GM19397 (cell line): ENCODE measurements at regions not wholly inside any gene's neighbourhood (a gene's known extent, or its start where the extent isn't known, plus 50 kb on each side); places are given as distances from the start of the nearest gene placed in this dataset.
"Not testable (repeated sequence)": the region's sequence is repeated elsewhere in the genome, so short reads cannot be mapped to it uniquely, and the experiment has no call there.

Experiments
- ATAC-seq: cut with Tn5 transposase; IDR thresholded peaks from one replicate; pipeline ENCODE4 v1.9.1; 2021; ENCODE audit warnings: mild to moderate bottlenecking, moderate library complexity; ENCODE audit not compliant: unreplicated experiment

DNA sequence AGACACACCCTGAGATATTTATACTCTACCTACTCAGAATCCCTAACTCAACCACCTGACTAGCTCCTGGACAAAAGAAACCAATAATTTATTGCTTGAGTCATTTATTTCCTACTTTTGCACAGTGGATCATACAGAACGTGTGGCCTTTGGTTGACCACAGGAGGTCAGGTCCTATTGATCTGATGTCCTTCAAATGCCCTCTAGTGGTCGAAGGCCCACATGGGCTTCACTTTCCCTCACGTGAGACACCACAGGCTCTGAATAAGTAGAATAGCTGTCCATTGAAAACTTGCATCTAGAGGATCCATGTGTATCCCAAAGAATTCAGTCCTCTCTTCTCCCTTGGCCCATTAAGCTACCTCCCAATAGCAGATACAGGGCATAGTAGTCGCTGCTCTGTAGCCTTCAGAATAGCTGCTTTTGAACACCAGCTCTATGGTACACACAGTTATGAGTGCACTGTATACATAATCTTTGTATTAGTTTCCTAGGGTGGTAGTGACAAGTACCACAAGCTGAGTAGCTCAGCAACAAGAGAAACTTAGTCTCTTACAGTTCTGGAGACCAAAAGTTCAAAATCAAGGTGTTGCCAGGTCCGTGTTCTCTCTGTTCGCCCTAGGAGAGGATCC is 177.6 kb upstream of the SMARCA2 start:
- ATAC-seq: no peak

DNA sequence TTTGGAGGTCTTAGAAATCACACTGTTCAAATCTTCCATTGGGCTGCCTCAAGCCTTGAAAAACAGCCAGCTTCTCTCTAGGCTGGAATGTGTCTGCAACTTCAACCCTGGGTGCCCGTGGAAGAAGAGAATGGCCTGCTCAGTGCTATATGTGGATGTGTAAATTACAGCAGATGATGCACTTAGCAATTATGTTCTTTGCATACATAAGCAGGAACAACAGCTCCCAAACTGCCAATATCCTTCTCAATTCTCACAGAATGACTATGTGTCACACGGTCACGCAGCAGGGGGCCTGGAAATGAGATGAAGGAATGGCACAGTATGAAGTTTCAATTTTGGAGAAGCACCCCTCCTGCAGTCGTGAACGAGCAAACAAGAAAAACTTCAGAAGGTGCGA is 175.2 kb upstream of the SMARCA2 start:
- no peak for ATAC-seq

DNA sequence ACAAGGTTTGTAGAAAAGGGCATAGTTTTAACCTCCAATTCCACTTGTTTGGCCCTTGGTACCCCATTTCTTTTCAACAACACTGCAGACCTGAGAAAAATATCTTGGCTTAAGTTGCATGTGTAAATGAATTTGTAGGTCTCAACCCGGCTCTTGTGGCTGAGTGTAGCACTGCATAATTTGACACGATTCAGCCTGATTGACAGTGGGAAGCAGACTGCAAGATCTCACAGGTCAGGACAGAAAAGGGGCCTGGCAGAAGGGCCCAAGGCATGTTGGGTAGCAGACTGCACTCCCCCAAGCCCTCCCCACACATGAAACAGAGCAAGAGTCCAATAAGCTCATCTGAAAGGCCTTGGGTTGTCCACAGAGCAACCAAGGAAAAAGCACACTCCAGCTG is 169.7 kb upstream of the SMARCA2 start:
- ATAC-seq: no peak

DNA sequence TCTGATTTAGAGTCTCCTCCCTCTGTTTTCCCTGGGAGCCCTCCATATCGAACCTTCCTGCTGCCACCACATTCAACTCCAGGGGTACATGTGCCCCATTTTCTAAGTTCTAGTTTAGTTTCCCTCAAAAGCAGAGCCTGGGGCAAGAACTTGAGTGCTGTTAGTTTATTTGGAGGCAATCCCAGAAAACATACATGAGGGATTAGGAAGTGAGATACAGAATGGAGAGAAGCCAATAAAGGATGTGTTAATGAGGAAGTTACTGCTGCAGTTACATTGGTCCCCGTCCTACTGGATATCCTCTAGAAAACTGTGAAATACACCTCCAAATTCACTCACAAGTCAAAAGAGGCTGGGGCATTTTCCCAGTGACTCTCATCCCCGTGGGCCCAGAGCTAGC is 159.4 kb upstream of the SMARCA2 start:
- ATAC-seq: no peak

DNA sequence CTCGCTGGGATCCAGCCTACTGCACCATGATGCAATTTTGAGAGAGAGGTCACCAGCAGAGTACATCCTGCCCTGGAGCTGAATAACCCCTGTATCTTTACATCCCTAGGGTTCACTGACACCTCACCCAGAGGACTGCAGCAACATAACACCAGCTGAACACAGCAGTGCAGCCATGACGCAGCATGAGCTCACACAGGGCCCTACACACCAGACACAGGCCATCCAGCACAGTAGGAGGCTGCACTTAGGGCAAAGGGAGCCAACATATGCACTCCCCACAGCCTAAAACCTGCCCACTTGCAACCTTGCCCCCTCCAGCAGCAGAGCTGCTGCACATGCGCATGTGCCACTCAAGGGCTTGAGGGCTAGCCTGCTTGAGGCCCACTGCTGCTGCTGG is 157.3 kb upstream of the SMARCA2 start:
- no peak for ATAC-seq

DNA sequence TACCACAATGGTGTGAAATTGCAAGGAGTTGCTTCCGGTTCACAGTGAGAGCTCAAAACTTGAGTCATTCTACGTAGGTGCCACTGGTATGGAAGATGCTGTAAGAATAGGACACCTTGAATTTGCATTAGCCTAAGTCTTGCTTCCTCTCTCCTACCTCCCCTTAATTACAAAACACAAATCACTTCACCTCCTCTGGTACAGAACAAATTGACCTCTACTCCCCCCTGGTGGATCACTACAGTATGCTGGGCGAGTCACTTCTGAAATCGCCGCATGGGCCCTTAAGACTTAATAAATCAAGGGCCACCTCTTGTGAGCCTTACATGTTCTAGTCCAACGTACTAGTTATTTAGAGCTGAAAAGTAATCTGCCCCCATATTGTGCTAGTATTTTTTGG is 145.3 kb upstream of the SMARCA2 start:
- ATAC-seq: peak; percentile 76

DNA sequence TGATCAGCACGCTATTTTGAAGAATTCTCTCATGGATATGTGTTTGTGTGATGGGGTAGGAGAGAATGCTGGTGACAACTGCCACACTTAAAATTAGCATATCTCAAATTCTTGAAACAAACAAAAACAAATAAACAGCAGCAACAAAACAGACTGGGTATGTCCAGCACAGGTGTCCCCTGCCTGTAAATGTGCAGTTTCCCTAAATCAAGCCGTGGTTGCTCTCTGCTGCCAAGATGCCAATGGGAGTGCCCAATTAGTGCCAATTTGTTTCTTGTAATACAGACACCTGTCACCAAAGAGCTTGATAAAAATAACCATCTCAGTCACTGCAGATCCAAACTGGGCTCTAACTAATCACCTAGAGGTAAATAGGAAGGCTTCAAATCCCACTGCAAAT is 144.2 kb upstream of the SMARCA2 start:
- no peak for ATAC-seq

DNA sequence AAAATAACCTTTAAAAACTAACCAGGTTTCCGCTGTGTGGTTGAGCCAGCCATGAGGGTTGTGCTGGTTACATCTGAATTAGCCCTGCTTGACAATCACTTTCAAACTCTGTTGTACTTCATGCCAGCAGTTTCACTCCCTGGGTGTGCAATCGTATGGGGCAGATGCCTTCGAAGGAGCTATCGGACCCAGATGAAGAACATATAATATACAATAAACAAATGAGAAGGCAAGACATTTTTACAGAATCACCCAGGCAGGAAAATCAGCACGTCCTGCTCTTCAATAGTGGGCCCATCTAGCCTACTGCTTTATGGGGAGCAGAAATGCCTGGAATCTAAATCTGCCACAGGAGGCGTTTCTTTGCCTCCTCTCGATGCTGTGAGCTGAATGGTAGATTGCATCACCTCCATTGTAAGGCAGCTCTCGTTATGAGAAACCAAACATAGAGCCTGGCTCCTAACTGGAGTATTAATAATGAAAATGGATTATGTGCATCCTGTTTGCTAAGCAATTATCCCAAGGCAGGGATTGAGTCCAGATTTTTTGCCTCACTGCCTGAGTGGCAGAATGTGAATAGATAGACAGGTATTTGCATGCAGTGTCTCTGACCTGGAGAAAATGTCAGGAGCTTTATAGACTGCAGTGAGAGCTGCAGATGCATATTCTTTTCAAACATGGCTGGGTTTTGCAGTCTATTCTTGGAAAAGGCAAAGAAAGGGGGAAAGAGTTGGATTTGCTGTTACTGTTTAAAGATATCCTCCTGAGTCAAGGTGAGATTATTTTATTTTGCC is 143.3 kb upstream of the SMARCA2 start:
- no peak for ATAC-seq

DNA sequence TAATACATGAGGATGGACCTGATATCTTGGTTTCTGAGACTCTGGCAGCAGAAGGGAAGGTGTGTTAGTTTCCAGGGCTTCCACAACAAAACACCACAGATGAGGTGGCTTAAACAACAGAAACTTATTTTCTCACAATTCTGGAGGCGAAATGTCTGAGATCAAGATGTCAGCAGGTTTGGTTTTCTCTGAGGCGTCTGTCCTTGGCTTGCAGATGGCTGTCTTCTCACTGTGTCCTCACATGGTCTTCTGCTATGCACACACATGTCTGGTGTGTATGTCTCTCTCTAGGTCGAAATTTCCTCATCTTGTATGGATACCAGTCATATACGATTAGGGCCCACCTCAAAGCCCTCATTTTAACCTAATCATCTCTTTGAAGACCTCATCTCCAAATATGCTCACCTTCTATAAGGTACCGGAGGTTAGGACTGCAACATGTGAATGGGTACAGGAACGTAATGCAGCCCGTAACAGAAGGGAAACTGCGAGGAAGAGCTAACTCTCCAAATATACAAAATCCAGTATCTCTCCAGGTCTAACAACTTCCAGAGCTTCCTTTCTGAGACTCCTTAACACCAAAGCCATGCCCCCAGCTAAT is 139.8 kb upstream of the SMARCA2 start:
- no peak for ATAC-seq

DNA sequence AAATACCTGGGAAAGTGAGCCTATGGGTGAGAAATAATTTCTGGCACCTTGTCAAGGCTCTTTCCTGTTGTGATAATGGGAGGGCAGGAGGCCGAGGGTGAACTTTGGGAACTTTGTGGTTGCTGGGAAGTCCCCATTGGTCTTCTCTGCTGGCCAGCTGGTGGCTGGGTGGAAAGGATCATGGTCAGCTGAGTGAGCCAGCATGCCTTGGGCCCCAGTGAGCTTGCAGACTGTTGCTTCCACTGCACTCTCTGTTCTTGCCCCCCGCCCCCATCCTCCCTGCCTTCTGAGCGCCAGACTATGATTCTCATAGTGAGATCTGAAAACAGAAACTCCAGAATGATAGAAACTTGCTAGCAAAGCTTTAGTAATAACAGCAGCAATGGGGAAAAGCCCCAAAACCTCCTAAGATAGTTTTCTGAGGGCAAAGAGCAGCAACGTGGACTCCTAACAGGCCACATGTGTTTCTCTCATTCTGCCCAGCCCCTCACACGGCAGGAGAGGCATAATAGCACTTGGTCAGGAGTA is 139.2 kb upstream of the SMARCA2 start:
- peak; percentile 59 for ATAC-seq

DNA sequence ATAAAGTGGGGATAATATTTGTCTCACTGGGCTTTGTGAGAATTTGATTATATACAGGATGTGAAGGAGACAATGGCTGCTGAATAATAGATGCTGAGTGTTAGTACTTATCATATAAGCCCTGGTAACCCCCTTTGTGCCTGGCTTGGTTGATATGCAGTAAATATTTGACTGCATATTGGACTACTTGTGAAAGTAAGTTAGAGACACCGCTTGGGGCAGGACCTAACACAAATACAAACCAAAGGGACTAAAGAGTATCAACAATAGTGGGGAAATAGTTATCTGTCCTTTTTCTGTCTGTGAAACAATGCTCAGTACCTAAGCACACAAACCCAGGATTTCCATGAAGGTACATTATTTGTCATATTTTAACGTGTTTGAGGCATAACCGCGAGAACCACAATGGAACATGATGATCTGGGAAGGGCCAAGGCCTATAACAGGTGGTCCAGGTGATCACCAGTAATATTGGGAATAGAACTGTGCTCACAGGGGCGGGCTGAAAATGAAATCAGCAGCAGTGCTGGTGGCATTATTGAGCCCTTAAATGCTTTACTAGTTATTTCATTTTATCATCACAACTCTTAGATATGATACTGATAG is 138.2 kb upstream of the SMARCA2 start:
- ATAC-seq: no peak

DNA sequence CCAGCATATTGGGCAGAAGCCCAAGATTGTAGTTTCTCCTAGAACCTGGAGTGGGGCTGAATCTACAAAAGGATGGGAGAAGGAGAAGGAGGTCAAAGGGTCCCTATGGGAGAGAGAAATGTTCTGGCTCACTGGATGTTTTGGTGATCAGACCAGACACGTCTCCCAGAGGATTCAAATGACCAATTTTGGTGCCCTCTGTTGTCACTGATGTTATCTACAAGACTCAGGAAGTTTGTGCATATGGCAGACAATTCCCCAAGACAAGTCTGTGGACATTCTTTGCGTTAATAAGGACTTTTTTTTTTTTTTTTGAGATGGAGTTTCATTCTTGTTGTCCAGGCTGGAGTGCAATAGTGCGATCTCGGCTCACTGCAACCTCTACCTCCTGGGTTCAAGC is 137.2 kb upstream of the SMARCA2 start:
- no peak for ATAC-seq

DNA sequence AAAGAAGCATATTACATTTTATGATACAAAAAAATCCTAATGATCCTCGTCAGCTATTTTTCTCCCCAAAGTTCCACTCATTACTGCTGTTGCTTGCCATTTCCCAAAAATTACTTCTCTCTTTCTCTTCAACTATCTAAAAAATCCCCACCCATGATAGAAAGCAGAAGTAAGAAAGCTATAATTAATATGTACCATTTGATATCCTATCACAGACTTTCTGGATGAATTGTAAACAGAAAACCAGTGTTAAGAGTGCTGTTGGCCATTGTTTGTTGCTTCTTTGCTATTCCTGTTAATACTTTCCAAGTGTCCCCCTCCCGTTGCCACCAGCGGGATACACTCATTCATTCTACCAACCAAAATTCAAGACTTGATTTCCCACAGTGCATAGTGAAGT is 136.3 kb upstream of the SMARCA2 start:
- ATAC-seq: no peak

DNA sequence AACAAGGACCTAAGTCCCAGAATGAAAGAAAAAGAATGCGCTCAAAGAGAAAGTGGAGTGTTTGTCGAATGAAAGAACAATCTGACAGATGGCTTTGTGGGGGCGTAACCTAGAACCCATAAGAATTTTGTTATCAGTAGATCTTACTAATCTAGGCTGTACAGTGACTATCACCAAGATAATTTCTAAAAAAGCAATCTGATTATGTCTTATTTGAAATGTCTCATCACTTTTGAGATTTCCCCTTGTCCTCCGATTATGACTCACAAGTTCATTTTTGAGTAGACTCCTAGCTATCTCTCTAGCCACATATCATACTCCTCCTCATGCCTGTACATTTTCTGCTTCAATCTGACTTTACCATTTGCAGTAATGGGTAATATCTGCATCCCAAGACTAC is 135.6 kb upstream of the SMARCA2 start:
- peak; percentile 31 for ATAC-seq

DNA sequence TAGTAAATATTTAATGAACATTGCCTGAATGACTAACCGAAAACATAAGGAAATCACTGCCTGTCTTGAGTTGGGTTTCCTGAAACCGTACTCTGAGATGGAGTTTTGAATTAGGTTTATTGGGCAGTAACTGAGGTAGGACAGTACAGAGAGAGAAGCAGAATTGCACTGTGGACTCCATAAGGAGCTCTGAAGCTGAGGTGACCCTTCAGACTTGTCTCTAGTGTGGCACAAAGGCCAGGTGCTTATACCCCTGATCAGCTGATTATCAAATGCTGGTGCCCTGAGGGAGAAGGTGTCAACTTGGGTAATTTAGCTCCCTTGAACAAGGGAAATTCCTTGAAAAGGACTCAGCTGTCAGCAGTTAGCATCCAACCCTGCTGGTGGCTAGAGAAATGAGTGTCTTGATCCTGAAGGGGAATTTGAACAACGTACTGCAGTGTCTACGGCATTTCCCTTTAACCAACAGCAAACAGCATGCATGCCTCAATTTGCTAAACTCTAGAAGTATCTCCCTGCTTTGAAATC is 135.0 kb upstream of the SMARCA2 start:
- ATAC-seq: no peak

DNA sequence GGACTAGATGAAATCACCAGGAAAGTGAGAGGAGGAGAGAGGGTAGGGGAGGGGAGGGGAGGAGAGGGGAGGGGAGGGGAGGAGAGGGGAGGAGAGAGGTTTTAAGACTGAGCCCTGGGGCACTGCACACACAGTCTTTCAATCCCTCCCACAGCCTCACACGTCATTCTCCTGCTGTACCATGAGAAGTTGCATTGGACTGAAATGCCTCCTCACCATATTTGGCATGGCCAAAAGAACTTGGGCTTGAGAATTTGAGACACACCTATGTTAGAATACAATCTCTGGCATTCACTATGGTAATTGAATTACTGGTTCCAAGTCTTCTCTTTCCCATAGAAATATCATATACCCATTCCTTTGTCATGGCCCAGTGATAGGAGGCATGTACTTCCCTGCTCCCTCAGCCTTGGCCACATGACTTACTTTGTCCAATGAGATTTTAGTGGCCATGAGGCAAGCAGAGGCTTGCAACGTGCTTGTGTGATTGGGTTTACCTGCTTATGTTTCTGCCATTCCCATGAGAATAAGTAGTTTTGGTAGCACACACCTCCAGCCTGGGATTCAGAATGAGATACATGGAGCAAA is 133.3 kb upstream of the SMARCA2 start:
- ATAC-seq: no peak

DNA sequence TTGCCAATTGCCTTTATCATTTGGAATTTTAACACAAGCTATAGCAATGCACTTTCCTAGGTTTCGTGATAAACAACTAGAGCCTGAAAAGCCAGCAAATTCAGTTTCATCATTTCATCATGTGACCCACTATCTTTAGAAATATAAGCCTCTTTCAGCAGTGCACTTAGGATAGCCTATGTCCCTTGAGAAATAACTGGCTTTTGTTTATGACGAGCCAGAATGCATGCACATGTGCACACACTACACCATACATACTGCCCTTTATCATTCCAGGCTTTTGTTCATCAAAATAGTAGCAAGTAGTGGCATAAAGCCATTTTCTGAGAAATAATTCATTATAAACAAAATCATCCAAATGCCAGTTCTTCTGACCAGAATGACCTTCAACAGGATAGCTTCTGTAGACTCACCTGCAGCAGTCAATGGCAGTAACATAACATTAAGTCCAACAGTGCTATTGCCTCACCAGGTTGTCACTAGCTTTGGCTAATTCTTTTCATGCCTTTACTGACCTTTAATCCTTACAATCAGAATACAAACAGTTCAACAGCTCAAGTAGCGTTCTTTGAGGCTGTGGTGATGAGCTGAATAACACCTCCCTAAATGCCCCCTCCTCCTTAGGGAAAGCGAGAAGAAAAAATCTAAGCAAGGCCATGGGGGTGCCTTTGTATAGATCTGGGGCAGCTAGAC is 132.3 kb upstream of the SMARCA2 start:
- no peak for ATAC-seq

DNA sequence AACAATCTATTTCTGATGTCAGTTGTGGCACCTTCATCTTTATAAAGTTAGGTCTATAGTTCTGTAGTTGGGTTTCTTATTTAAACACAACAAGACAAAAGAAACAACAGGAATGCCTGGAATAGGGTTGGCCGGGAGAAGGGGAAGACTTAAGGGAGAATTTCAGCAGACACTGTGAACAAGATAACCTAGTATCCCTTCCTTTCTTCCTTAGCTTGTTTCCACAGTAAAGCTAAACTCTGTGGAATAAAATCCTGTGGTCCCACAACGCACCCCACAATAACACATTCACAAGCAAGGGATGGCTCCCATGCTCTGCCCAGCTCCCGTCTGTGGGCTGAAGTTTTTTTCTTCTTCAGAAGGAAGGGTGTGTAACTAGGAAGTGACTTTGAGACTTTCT is 124.9 kb upstream of the SMARCA2 start:
- no peak for ATAC-seq

DNA sequence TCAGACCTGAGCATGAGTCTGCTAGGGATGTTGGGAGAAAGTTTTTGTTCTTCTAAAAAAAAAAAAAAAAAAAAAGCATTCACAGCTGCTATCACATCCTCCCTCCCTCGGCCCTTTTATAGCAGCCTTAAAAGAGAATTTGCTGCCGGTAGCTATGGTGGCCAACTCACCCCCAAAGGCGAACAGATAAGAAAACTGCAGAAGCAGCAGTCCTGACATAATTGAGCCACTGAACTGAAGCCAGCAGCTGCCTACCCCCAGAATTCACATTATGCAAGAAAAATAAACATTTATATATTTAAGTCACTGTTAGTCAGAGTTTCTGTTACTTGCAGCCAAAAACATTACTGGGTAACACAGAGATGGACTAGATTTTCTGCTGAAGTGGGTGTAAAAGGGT is 124.3 kb upstream of the SMARCA2 start:
- no peak for ATAC-seq

DNA sequence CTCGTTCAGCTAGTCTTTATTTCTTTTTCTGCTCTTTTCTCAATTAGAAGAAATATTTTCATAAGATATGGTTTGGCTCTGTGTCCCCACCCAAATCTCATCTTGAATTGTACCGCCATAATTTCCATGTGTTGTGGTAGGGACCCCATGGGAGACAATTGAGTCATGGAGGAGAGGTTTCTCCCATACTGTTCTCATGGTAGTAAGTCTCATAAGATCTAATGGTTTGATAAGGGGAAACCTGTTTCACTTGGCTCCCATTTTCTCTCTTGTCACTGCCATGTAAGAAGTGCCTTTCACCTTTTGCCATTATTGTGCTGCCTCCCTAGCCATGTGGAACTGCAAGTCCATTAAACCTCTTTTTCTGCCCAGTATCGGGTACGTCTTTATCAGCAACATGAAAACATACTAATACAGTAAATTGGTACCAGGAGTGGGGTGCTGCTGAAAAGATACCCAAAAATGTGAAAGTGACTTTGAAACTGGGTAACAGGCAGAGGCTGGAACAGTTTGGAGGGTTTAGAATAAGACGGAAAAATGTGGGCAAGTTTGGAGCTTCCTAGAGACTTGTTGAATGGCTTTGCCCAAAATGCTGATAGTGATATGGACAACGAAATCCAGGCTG is 112.0 kb upstream of the SMARCA2 start:
- not testable (repeated sequence) for ATAC-seq
